NCI-H69 (cell line): ENCODE measurements at regions not wholly inside any gene's neighbourhood (a gene's known extent, or its start where the extent isn't known, plus 50 kb on each side); places are given as distances from the start of the nearest gene placed in this dataset.
"Not testable (repeated sequence)": the region's sequence is repeated elsewhere in the genome, so short reads cannot be mapped to it uniquely, and the experiment has no call there.

Experiments
- DNase-seq: peaks from one replicate; lab custom pipeline; 2025; lab: John Stamatoyannopoulos, UW

DNA sequence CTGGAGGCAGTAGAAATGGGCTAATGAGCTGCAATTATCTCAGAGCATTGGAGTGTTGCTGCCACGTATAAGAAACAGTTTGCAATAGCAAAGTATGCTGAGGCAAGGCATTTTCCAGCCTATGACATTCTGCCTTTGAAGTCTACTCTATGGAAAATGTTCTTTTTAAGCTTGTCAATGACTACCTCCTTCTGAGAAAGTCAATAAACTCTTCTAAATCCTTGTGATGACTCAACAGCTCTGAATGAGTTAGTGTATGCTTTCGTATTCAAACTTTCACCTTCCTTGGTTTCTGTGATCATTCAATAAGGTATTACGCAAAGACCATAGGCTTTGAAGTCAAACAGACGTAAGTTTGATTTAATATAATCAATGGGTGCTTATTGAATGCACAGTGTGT, 111.2 kb downstream of the CAPZA3 start:
- DNase-seq: no peak

DNA sequence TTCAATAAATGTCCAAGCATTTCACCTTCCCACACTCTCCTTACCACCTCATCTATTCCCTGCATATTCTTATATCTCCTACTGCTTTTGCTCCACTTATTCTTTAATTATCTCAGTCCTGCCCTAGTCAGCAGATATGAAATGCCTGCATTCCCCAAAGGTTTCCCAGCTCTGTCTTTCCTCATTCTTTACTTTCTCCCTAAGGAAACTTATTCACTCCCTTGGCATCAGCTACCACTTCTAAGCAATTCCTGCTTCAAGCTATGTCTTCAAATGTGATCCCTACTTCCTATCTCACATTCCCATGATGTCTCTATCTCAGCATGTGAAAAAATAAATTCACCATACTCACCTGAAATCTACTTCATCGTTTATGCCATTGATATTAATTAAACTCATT, 111.8 kb downstream of the CAPZA3 start:
- no peak for DNase-seq

DNA sequence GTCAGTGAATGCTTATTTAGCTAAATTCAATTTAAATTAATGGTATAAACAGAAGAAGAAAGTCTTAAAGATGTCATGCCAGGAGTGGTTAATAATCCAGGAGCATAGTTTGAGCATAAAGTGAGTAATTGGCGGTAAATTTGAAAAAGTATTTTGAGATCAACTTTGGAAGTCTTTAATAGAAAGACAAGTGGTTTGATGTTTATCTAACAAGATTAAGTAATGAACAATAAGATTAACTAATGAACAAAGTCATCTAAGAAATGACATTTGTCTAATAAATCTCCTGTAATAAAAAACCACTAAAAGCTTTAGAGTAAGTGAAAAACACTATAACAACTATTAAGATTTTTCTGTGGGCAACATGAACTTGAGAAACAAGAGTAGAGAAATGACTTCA, 112.8 kb downstream of the CAPZA3 start:
- DNase-seq: no peak

DNA sequence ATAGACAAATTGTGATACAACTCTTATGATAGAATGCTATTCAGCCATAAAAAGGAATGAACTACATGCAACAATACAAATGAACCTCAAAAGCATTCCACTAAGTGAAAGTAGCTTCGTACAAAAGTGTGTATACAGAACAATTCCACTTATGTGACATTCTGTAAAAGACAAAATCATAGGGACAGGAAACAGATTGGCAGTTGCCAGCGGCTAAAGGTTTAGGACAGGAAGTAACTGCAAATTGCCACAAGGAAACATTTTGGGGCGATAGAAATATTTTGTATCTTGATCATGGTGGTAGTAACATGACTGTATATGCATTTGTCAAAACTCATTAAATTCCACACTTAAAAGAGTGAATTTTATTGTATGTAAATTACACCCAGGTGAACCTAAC, 113.4 kb downstream of the CAPZA3 start:
- DNase-seq: no peak

DNA sequence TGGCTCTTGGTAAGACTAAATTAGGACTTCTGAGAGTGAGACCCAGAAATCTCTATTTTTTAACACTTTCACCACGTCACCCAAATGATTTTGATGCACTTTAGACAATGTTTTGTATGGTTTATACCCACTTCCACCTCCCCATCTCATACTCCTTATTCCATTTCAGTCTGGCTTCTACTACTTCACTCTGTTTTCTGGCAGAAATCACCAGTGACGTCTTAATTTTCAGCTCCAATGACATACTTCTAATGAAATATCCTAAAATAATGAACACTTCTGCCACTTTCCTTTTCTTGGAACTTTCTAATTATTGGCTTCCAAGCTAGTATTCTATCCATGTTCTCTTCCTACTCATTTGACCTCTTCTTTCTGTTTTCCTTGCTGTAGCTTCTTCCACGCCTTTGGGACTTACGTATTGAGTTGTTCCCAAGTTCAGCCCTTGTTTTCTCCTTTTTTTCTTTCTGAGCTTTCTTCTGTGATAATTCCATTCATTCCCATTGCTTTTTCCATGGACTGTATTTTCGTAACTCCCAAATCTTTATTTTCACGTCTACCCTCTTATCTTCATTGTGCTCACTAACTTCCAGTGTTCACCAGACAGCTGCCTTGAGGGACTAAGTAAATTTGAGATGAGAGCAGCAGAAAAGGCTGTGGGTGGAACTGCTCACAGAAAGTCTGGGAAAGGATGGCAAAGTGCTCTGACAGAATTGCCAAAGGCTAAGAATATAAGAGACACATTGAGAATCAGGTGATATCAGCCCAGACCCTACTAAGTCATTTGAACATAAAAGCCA, 115.8 kb downstream of the CAPZA3 start:
- no peak for DNase-seq

DNA sequence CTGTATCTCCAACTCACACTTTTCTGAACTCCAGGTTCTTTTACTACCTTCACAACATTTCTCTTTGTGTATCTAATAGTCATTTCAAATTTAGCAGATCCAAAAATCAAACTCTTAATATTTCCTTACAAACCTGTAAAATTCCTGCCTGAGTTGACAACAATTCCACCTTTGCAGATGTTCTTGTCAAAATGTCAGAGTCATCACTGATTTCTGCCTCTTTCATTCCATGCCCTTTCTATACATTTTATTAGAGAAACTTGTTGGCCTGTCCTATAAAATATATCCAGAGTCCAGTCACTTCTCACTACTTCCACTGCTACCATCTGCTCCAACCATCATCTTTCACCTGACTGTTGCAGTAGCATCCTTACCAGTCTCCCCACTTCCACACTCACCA, 119.7 kb downstream of the CAPZA3 start:
- DNase-seq: no peak

DNA sequence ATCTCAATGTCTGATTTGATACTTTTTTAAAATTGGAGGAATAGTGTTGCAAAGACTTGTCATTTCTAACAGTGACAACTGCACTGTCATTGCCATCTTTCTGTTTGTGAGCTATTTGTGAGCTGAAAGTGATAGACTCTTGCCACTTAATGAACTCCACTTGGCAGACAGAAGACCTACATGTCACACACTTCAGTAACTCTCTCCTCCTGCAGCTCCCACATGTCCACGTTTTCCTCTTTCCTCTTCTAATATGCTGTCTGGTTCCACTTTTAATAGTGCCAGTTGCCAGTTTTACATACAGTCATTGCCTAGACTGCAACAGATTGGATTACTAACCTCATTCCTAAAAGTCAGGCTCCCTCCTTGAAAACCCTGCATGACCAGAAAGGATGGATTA, 121.5 kb downstream of the CAPZA3 start:
- no peak for DNase-seq

DNA sequence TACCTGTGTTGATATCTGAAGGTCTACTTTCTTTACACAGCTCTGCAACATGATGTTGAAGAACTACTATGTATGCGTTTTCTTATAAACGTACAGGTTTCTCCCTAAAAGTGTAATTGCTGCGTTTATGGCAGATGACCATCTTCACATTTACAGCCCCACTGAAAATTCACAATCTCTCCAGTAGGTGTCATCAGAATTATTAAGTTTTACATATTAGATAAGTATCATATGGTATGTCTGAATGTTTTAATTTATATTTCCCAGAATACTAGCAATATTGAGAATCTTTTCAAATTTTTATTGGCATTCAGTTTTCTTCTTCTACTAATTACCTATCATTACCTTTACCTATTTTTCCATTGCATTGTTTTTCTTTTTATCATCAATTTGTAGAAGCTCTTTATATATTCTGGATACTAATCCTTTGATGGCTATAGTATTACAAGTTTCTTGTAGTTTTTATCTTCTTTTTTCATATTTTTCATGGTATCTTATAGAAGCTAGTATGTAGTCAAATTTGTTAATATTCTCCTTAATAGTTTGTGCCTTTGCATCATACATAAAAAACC, 123.5 kb downstream of the CAPZA3 start:
- peak; percentile 26 for DNase-seq

DNA sequence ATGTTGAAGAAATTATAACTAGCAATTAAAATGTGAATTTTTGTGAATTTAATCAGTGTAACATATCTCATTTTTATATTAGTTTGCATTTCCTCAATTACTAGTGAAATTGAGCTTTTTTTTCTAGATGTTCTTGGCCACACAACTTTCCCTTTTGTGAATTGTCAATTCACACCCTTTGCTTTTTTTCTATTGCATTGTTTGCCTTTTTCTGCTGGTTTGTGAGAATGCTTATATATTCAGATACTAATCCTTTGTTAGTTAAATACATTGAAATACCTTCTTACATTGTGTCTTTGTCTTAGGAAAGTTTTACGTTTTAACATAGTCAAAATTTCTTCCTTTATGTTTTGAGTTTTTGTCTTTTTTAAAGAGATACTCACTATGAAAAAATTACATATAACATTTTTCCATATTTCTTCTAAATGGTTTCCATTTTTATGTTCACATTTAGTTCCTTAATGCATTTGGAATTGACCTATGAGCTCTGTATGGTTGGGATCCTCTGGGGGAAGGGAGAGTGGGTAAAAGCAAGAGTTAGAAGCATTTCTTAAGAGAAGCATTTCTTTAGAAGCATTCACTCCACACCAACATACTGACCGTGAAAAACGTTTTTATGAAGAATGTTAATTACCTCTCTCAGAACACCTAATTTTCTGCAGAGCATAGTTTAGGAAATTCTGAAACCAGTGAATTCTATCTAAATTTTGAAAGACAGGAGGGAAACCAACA, 126.0 kb downstream of the CAPZA3 start:
- no peak for DNase-seq

DNA sequence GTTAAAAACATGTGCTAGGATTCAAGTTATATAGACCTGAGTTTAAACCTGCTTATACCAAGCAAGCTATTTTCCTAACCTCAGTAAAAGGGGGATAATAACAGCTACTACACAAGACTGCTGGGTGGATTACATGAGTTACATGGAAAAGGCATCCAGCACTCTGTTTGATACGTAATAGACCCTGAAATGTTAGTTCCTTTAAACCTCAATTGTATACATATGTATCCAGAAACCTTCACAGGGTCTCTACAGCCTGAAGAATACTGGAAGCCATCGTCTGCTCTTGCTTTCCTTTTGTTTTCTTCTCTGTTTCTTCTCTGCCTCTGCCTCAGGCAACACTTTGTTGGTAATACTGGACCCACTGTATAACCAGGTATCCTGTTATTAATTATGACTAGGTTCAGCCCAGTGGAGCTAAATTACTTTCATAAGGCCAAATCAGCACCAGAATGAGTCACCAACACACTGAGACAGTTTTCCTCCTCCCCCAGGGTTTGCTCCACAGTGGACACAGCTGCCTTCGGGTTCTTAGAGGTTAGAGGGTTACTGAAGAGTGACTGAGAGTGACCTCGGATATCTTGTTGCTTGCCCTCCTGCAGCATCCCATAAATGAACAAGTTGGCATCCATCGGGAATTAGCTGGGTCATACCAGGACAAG, 127.1 kb downstream of the CAPZA3 start:
- peak; percentile 3 for DNase-seq

DNA sequence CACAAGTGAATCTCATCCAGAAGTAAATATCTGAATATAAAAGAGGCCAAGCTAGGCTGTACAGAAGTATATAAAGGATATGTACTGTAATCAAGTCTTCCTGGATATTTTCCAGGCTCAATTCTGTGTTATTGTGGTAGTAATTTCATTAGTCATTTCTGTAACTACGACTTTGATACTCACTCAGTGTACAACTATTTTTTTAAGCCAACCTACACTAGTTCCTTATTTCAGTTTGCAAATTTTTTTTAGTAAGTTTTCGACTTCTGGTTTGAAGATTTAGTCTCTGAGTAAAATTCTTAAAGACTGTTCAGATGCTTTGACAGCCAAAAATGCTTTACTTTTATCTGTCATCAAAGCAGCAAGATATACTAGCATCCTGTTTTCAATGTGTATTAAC, 130.8 kb downstream of the CAPZA3 start:
- no peak for DNase-seq

DNA sequence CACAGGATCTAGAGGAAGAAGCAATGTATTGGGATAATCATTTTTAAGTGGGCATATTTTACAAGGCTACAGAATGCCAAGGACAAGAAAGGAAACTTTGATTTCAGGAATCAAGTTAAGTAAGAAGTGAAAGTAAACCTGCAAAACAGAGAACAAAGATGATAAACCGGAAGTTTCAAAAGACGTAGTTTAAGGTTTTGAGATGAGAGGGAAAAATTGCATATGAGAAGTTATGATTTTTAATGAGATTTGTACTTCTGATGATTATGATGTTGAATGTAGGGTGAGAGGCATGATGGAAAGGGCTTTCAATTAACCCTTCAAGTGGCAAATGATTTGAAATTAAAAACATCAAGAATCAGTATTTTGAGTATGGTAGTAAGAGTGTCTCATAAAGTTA, 134.9 kb downstream of the CAPZA3 start:
- no peak for DNase-seq

DNA sequence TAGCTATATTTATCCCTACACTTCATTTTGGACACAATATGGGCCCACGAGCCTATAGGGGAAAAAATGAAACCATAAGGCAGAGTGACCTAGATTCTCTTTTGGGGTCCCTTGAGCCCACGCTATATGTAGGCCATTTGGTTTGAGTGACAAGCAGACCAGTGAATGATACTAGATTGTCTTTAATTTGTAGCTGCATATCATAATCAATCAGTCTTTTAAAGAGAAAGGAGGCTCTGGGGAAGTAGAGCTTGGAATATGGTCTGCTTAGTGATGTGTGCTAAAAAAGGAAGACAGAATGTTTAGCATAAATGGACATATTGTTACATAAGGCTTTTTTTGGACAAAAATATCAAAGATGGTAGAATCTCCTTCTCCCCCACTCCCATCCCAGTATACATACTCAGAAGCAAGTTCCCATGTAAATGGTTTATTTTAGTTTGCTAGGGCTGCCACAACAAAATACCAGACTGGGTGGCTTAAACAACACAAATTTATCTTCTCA, 140.8 kb downstream of the CAPZA3 start:
- DNase-seq: no peak

DNA sequence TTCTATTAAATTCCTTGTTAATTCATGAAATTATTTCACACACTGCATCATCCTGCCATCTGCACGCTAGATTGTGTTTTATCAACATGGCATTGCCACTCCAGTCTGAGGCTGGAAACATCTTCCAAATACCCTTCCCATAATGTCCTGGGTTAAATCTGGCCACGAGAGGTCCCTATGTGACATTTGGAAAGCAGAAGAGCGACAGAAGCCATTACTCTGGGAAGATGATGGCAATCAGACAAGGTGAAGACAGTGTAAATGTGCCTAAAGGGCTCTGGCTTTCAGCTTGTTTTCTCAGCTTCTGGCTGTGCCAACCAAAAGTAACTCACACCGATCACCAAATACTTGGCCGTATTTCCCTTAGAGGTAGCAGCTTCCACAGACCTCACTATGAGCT, 144.8 kb downstream of the CAPZA3 start:
- no peak for DNase-seq

DNA sequence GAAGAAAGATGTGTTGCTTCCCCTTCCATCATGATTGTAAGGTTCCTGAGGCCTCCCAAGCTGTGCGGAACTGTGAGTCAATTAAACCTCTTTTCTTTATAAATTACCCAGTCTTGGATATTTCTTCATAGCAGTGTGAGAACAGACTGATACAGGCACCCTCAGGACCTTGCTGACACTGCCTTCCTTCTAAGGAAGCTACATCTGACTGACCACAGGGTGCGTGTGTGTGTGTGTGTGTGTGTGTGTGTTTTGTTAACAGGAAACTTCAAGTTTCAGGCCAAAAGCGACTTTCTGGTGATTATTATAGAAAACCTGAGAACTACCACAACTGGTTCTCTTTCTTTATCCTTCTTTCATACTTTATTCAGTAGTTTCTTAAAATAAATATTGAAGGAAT, 149.0 kb downstream of the CAPZA3 start:
- DNase-seq: no peak

DNA sequence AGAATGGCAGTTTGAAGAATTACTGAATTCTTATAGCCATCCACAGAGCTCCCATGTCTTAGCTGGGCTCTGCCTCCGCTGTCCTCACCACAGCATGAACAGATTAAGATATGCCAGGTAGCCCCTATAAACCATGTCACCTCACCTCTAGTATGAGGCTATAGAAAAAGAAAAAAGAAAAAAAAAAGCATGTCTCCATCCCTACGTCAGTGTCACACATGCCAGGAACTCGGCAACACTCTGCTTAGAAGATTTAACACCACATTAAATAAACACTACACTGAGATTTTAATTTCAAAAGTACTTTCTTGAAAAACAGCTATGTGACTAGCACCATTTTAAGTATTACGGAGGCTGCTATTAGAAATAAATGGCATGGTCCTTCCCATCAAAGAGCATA, 149.4 kb downstream of the CAPZA3 start:
- DNase-seq: no peak

DNA sequence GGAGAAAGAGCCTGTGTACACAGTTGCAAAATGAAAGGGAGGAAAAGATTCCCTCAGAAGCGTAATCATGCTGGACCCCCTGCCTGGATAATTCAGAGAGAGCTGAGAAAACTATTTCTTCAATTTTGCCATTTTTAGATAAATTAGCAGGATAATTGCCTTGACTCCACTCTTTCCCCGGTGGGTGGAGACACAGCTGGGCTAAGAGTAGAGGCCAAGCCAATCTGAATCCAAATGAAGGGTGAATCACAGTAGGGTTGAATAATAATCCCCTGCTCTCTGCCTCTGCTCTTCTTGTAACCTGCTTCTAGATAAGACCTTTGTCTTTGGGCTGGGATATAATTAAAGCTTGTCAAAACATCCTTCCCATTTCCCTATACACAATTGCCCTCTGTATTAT, 150.1 kb downstream of the CAPZA3 start:
- peak; percentile 5 for DNase-seq

DNA sequence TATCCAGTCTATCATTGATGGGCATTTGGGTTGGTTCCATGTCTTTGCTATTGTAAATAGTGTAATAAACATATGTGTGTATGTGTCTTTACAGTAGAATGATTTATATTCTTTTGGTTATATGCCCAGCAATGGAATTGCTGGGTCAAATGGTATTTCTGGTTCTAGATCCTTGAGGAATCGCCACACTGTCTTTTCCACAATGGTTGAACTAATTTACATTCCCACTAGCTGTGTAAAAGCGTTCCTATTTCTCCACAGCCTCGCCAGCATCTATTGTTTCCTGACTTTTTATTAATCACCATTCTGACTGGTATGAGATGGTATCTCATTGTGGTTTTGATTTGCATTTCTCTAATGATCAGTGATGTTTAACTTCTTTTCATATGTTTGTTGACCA, 152.7 kb downstream of the CAPZA3 start:
- not testable (repeated sequence) for DNase-seq

DNA sequence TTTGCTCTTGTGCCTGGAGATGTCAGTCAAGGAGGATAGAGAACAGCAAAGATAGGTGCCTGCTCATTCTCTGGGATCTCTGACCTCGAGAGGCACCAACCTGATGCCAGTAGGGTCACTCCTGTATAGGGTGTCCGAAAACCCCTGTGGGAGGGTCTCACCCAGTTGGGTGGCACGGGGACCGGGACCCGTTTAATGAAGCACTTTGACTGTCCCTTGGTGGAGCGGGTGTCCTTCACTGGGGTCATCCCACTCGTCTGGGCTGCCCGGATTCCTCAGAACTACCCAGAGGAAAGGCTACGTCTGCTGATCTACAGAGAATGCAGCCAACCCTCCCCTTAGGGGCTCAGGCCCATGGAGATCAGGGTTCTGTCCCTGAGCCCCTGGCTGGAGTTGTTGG, 157.6 kb downstream of the CAPZA3 start:
- no peak for DNase-seq

DNA sequence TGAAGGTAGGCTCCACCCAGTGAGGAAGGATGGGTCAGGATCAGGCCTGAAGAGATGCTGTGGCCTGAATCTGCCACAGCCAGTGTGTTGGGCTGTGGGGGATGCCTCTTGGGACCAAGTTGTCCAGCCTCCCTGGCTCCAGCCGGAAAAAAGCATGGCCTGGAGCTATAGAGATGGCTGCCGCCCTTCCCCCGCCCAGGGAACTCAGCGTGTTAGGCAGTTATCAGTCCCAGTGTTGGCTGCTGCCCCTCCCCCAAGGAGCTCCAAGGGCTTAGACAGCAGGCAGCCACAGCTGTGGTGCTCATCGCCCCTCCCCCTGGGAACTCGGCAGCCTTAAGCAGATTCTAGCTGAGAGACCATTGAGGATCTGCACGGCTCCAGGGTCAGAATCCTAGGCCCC, 158.0 kb downstream of the CAPZA3 start:
- DNase-seq: peak; percentile 9

DNA sequence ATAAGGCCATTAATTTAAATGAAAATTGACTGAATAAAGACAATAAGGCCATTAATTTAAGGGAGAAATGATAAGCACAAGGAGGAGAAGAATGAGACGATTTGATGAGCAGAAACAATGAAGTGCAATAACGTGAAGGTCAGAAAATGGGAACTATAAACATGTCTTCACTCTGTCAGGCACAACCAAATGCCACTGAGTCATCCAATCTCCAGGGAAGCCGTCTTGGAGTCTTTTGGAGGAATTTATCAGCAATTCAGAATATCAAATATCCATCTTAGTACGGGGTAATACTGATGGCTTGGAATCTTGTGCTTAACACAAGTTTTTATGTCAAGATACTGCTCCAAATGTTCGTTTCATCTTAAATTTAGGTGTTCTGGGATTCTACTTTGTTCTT, 159.9 kb downstream of the CAPZA3 start:
- DNase-seq: no peak

DNA sequence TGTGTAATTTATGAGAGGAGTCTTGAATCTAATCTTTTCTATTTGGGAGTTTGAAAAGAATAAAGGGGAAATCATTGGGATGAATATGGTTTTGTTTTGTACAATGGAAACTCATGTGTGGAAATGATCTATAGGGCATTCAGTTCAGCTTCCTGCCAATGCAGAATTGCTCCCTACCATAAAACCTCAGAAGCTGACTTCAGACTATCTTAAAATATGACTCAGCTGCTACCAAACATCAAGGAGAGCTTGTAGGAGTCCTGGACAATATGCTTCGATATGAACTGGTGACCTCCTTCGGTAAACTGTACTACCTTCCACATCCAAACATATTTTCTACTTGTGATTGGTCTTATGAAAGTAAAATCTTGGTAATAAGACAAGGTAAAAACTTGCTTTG, 160.6 kb downstream of the CAPZA3 start:
- no peak for DNase-seq

DNA sequence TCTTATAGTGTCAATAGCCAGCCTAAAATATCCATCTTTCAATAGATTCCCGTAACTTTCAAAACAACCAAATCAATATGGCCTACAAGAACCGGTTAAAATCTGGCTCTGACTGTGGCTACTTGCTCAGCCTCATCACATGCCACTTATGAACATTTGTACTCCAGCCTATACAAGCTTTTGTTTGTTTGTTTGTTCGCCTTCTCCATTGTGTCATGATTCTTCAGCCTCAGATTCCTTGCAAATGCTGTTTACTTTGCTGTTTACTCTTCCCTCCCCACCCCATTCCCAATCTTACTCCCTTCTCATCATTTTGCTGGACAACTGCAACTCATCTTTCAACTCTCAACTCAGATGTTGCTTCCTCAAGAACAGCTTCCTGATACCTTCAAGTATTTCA, 161.2 kb downstream of the CAPZA3 start:
- no peak for DNase-seq
